ENCODE measurements at regions not wholly inside any gene's neighbourhood (a gene's known extent, or its start where the extent isn't known, plus 50 kb on each side); places are given as distances from the start of the nearest gene placed in this dataset.

DNA sequence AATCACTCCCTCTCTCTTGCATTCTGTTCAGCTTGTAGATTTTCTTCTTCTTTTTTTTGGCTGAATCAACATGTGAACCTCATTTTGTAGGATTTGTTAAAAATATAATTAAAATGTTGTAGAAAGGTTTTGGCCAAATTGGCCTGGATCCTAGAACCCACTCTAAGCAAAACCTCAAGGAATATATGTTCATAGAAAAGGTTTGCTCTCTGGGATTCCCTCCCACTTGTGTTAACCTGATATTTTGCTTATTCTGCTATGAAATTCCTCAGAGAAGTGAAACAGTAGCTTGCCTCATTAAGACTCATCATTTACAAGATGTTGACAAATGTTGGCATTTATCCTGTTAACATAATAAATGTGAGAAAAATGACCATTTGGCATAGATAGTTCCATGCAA, 456.7 kb downstream of the TMEM182 start:
- DNase-seq (ENCODE audit: low read depth), result no peak
- TF ChIP-seq, protein P1, sequence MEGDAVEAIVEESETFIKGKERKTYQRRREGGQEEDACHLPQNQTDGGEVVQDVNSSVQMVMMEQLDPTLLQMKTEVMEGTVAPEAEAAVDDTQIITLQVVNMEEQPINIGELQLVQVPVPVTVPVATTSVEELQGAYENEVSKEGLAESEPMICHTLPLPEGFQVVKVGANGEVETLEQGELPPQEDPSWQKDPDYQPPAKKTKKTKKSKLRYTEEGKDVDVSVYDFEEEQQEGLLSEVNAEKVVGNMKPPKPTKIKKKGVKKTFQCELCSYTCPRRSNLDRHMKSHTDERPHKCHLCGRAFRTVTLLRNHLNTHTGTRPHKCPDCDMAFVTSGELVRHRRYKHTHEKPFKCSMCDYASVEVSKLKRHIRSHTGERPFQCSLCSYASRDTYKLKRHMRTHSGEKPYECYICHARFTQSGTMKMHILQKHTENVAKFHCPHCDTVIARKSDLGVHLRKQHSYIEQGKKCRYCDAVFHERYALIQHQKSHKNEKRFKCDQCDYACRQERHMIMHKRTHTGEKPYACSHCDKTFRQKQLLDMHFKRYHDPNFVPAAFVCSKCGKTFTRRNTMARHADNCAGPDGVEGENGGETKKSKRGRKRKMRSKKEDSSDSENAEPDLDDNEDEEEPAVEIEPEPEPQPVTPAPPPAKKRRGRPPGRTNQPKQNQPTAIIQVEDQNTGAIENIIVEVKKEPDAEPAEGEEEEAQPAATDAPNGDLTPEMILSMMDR (IDR thresholded peaks at IDR 0.05; ENCODE audit: low read depth, low read length, missing control alignments), result no peak
- in situ Hi-C loops (cut with HindIII; ENCODE audit: low sequenced_read_pairs), result loop anchor here (5.0 kb wide), 1 partner anchor 74 kb away; no protein-coding TSS in a partner anchor
- H3K4me3 ChIP-seq (ENCODE audit: low read depth, low read length), result no peak overlapping the region

DNA sequence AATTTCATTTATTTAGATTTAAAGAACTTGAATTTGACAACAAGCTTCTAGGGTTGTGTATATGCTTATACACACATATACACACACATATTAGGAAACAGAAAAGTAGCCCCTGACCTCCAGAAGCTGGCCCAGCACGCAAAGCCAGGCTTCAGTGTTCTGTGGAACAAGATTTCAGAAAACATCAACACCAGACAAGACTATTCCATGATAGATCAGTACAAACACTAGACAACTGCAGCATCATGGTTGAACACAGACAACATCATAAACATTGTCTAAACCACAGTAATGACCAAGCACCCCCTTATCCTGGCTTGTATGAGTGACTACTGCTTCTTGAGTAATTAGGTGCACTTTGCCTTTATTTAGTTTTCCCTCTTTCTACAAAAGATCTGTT, 457.6 kb downstream of the TMEM182 start:
- H3K4me3 ChIP-seq (ENCODE audit: low read depth, low read length), result no peak overlapping the region
- no peak for DNase-seq (ENCODE audit: low read depth)
- in situ Hi-C loops (cut with HindIII; ENCODE audit: low sequenced_read_pairs), result loop anchor here (5.0 kb wide), 1 partner anchor 73 kb away; no protein-coding TSS in a partner anchor
- TF ChIP-seq, protein P1 (IDR thresholded peaks at IDR 0.05; ENCODE audit: low read depth, low read length, missing control alignments), result no peak

DNA sequence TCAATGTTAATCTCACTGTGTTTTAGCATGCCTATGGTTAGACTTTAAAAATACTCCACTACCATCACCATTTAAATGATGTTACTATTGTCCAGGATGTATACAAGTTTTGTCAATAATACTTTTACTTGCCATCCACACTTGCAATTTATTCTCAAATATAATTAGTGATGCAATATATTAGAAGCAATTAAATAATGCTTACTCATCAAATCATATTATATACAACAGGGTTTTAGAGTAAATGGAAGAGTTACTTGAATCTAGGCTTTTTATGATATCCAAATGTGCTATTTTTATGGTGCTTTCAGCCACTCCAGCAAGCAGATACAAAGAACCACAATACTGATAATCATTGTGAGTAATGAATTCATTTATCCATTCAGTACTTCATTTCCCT, 461.1 kb downstream of the TMEM182 start:
- no peak for DNase-seq (ENCODE audit: low read depth)
- no peak overlapping the region for H3K4me3 ChIP-seq (ENCODE audit: low read depth, low read length)
- TF ChIP-seq, protein P1 (IDR thresholded peaks at IDR 0.05; ENCODE audit: low read depth, low read length, missing control alignments), result no peak
- in situ Hi-C loops (cut with HindIII; ENCODE audit: low sequenced_read_pairs), result no loop called here

DNA sequence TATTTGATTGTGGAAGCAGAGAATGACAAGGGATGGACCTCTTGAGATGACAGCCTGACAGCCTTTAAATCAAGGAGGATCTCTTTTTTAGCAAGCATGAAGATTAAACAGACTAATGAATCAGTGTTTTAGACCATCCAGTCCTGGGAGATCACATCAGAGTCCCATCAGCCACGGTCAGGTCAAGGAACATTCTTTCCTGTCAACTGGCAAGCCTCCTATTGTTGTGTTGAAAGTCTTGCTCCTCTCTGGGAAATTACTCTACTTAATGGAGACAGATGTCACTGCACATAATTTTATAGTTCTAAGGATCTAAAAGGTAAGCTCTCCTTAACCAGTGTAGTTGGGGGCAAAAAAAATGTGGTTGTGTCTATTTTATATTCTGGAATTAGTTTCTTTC, 469.0 kb downstream of the TMEM182 start:
- in situ Hi-C loops (cut with HindIII; ENCODE audit: low sequenced_read_pairs), result no loop called here
- H3K4me3 ChIP-seq (ENCODE audit: low read depth, low read length), result no peak overlapping the region
- TF ChIP-seq, protein P1 (IDR thresholded peaks at IDR 0.05; ENCODE audit: low read depth, low read length, missing control alignments), result no peak
- DNase-seq (ENCODE audit: low read depth), result no peak

- DNase-seq (ENCODE audit: low read depth), result no peak
Measured at GRCh38 chr2:103232865-103233264, 471.0 kb downstream of the TMEM182 start.

DNA sequence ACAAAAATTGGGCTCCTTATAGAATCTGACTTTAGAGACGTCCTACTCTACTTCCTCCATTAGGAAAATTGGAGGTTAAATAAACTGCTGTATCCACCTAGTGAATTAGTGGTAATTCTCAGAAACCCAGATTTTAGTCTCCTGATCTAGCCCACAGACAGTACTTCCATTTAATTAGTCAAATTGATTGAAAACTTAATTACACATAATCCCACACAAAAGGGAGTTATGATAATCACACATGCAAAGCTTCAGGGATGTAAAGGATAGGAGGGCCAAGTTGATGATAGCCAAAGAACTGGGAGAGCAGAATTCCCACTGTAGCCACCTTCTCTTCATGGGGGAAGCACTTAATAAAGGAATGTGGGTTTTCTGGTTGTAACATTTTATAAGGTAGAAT, 471.9 kb downstream of the TMEM182 start:
- in situ Hi-C loops (cut with HindIII; ENCODE audit: low sequenced_read_pairs), result no loop called here
- H3K4me3 ChIP-seq (ENCODE audit: low read depth, low read length), result no peak overlapping the region
- DNase-seq (ENCODE audit: low read depth), result no peak
- TF ChIP-seq, protein P1 (IDR thresholded peaks at IDR 0.05; ENCODE audit: low read depth, low read length, missing control alignments), result no peak

More at GRCh38 chr2:103232865-103233264, 471.0 kb downstream of the TMEM182 start:
- H3K4me3 ChIP-seq (ENCODE audit: low read depth, low read length), result no peak overlapping the region
- TF ChIP-seq, protein P1 (IDR thresholded peaks at IDR 0.05; ENCODE audit: low read depth, low read length, missing control alignments), result no peak
- in situ Hi-C loops (cut with HindIII; ENCODE audit: low sequenced_read_pairs), result no loop called here

DNA sequence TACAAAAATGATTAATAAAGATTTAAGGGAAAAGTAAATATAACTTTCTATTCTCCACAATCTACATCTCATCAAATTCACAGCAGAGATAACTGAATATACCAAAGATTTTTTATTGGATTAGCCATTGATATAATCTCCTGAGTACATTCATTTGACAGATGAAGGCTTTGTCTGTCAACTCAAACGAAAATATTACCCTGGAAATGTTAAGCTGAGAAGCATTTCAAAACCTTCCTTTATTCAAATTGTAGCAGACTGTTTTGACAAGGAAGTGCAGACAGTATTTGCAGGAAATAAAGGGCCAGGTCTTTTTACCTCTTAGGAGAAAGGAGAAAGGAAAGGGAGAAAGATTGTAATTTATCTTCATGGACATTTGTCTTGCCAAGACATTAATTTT, 473.5 kb downstream of the TMEM182 start:
- in situ Hi-C loops (cut with HindIII; ENCODE audit: low sequenced_read_pairs), result no loop called here
- no peak overlapping the region for H3K4me3 ChIP-seq (ENCODE audit: low read depth, low read length)
- no peak for DNase-seq (ENCODE audit: low read depth)
- TF ChIP-seq, protein P1 (IDR thresholded peaks at IDR 0.05; ENCODE audit: low read depth, low read length, missing control alignments), result no peak
